H4 (cell line): ENCODE measurements at regions not wholly inside any gene's neighbourhood (a gene's known extent, or its start where the extent isn't known, plus 50 kb on each side); places are given as distances from the start of the nearest gene placed in this dataset.
"Not testable (repeated sequence)": the region's sequence is repeated elsewhere in the genome, so short reads cannot be mapped to it uniquely, and the experiment has no call there.

Experiments
- DNase-seq: peaks from one replicate; pipeline ENCODE4 v3.0.0-alpha.2; 2015; ENCODE audit warnings: low spot score

DNA sequence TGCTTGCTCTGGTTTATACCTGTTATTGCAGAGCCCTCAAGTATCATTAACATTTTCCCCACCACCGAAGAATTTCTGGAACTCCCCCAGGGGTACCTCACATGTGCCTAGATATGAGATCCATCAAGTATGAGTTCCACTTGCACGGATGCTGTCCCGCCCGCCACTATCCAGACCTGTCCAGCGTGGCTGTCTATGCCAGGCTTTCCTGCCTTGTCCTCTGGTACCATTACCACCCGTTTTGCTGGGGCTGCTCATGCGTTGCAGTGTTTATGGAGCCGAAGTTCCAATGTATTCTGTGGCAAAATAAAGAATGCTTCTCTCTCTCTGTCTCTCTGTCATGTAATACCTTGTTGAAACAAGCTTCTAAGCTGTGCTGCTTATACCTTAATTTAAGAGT, 543.5 kb upstream of the PTBP2 start:
- DNase-seq, result no peak

DNA sequence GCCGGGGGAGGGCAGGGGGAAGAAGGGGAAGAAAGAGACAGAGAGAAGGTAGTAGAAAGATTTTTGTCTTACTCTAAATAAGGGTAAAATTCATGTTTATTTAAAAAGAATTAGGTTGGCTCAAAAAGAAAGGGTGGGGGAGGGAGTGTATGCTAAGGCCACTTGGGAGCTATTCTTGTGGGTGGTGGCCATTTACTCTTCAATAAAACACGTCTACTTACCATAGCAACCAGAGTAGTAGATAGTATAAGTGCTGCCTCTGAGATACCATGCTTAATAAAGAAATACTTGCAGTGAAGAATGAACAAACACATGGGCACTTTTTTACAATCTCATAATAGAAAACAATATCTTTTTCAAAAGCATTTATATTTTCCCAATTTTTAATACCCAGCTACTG, 538.1 kb upstream of the PTBP2 start:
- no peak for DNase-seq

DNA sequence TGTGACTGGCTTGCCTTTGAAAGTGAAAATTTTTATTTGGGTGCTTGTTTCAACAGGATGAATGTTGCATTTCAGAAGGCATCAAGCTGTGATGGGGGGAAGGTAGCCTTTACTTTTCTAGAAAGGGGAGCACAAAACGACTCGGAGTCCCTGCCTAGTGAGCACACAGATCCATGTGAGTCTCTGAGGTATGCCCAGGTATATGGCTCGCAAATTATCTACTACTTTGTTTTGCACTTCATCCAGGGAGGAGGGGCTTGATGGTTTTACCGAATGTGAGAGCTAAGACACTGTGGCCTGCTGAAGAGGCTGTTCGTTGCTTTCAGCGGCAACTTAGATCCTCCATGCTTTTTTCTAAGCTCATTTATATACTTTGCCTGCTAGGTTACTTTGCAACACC, 537.7 kb upstream of the PTBP2 start:
- no peak for DNase-seq

DNA sequence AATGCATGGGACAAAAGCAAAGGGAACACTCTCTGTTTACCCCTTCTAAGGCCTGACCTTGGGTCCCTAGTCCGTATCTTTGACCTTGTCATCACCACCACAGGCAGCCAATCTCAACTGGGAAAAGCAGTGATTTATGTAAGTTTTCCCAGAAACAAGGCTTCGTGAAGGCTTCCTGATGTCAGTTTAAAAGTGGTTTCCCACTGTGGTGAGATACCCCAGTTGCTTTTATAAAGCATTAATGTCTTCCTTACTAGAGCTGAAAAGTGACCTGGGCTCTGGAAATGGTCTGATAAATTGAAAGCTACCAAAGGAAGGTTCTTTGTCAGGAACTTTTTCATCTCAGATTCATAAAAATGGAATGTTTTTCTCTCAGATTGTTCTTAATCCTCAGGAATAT, 536.4 kb upstream of the PTBP2 start:
- DNase-seq, result no peak

DNA sequence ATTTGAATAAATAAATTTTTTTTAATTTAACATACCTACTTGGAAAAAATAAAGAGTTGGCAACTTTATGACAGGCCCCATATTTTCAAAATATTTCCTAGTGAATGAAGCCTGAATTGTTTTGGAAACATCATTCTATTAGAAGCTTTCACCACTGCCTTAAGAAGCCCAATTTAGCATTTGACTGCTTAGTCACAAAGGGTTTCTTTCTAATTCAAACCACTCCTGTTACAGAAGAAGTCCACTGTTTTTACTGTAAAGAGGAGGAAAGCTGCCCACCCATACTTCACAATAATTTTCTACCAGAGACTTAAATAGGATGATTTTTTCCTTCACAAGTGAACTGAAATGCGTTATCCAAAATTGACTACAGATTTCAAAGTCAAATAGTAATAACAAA, 534.6 kb upstream of the PTBP2 start:
- DNase-seq, result no peak

DNA sequence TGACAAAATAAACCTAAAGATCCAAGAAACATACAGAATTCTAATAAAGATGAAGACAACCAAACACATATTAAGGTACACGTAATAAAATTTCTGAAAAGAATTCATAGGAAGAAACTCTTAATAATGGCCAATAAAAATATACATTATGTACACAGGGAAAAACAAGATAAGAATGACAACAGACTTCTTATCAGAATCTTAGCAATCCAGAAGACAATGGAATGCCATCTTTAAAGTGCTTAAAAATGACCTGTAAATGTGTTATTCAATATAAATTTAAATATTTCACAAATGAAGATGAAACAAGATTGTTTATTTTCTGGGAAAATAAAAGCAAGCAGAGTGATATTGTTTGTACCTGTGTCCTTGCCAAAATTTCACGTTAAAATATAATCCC, 530.4 kb upstream of the PTBP2 start:
- DNase-seq, result no peak

DNA sequence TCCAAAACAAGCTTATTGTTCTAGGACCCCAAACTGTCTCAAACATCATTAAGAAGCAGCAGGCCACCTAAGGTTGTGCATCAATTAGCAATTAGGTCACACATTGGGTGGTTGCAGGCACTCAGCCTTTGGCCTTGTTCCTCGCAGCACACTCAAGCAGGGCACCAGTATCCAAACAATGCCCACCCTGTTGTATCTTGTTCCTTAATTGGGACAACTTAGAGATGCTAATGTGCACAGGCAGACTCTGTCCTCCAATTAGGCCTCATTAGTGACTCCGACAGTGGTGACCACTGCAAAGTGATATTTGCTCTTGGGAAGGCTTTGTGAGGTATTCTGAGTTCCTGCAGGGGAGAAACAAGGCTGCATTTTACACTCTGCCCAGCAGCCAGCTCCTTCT, 515.1 kb upstream of the PTBP2 start:
- DNase-seq, result no peak

DNA sequence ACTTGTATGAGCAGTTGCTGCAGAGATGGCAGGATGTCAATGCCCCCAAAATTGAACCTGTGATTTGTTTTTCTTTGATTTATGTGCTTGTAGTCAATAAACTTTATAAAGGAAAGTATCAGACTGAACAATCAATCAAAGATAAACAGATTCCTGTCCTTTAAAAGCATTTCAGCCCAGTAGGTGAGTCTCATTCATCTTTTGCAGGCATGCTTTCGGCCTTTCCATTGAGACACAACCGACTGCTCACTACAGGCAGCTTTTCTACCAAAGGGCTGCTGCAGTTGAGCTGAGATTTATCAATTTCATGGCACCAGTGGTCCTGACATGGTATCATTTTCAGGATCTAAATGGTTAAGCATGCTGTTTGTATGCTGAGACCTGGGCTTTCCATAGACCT, 513.6 kb upstream of the PTBP2 start:
- DNase-seq, result no peak

DNA sequence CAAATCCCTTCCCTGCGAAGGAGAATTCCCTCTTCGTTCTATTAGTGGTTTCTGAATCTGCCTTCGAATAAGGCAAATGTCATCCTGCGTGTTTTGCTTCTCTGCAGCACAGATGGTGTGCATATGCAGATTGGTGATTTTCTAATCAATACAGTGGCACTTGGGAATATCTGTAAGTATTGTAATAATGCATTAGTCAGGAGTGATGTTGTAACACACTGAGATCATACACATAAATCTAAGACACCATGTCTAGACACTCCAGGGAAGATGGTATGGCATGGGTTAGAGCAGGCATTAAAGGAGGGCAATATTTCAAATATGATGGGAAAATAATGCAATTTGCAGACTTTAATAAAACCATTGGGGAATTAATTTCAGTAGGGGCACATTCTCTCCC, 513.2 kb upstream of the PTBP2 start:
- DNase-seq, result no peak

DNA sequence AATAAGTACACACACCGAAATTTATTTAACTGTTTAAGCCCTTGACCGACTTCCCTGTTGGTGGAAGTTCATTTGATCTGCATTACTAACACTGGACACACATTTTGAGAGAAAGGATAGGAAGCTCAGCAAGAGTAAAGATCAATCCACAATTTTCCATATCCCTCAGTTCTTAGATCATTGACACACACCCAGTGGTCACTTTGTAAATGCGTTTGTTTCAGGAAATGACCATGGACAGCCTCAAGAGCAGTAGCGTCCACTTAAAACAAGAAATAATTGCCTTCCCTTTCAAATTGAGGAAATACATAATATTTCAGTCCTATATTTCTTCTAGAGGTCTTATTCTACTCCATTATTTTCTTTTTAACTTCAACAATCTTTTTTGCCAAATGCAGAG, 511.5 kb upstream of the PTBP2 start:
- DNase-seq, result no peak

DNA sequence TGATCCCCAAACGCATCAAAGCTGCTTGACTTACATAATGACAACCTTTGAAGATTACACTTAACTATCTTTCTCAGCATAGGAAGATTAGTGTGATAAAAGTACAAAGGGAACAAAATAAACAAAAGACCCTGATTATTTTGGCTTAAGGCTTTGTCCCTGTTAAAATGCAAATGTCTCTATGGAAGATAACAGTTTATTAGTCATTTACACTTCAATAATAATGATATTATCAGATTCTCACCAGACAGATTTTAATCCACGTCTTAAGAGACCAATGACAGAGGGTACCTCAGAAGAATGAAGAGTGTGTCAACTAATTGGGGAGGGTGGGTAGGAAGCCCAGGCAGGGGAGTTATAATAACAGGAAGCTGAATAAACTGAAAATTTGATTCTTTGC, 510.4 kb upstream of the PTBP2 start:
- DNase-seq, result no peak

DNA sequence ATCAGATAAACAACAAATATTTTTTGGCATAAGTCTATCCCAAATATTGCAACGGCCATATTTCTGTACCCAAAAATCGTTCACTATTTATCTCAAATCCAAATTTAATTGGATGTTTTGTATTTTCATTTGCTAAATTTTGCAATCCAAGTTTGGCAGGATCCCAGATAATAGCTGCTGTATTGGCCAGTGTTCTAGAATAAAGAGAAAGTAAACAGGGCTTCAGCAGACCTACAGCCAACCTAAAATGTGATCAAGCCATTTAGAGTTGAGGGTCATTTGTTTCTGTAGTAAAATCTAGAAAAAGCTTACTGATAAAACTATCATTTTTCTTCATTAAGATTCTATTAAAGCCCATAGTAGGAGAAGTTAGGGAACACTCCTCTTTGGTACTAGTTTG, 506.6 kb upstream of the PTBP2 start:
- no peak for DNase-seq

DNA sequence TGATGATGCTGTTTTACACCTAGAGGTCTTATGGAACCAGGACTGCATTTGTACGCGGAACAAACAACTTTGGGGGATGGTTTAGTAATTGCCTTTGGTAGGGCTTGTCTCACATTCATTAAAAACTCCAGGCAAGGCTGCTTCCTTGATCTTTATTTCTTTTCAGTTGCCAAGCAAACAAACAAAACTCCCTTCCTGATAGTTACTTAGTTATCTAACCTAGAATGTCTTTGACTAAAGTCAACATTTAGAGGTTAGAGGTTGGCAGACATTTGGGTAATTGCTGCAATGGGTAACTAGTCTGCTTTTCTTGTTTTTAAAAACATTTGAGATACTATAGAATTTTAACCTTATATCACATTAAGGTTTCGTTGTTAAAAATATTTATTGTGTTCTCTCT, 500.9 kb upstream of the PTBP2 start:
- no peak for DNase-seq

DNA sequence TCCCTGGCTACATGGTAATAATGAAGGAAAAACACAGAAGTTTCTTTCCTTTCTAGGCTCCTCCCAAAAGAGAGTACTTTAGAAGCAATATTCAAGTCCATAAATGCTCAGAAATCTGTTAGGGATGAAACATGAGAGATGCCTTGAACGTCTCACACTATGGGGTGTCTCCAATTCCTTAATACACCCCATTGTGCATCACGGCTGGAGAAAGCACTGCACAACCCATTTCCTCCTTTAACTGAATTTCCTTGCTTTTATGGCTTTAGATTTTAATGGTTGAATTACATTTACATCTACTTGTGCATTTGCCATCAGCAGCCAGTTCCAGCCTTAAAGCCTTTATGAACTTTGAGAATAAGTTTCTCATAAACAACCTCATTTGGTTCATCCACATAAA, 498.9 kb upstream of the PTBP2 start:
- no peak for DNase-seq

DNA sequence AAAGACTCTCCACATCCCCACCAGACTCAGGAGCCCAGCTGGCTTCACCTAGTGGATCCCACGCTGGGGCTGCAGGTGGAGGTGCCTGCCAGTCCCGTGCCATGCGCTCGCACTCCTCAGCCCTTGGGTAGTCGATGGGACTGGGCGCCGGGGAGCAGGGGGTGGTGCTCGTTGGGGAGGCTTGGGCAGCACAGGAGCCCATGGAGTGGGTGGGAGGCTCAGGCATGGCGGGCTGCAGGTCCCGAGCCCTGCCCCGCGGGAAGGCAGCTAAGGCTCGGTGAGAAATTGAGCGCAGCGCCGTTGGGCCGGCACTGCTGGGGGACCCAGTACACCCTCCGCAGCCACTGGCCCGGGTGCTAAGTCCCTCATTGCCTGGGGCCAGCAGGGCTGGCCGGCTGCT, 497.4 kb upstream of the PTBP2 start:
- not testable (repeated sequence) for DNase-seq

DNA sequence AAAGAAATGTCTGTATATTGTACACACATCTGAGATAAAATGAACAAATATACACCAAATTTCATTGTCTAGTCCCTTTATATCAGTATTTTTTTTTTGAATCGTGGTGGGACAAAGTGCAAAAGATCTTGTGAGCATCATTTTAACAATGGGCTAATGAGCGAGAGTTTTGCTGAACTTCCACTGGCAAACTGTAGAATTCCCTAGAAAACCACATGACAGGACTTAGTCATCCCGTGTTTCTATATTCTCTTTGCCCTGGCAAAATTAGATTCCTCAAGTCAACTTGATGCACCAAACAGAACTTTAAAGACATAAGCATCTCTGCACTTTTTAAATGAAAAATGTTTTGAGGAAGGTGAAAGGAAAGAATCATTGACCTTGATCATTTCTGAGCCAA, 488.2 kb upstream of the PTBP2 start:
- DNase-seq, result no peak

DNA sequence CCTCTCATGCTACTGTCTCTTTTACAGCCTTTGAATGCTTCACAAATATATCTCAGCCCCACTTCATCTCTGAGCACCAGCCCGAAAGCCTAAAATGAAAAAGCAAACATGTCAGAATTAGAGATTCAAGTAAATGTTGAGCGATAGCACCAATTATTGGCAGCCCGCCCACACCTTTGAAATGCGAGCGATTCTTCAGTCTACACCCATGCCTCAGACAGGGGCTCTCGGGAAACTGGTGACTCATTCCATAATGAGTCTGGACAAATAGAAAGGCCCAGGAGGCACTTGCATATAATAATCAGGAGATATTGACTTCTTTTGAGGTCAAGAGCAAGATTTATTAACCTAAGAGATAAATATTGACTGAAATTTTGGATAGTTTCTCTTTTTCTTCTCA, 487.3 kb upstream of the PTBP2 start:
- DNase-seq, result peak; percentile 8

DNA sequence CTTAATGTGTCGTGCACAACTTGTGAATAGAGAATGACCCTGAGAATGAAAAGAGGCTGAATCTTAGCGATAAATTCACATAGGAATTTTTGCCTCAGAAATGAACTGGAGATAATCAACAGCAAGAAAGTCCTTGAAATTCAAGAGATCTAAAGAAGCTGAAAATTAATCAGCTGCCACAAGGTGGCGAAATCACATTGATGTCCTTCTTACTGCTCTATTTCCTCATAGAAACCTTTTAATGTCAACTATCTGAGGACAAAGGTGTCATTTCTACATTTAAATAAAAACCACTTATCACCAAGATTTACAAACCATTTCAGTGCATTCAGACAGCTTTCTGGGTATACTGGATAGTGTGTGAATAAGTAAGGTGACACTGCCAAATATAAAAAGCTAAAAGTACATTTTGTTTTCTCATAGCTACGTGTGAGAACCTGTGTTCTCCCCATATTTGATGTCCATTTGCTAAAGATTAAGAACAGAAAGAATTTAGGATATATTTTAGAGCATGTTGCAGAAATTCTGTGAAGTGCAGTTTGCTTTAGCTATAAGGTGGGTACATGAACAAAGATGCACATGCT, 485.3 kb upstream of the PTBP2 start:
- peak; percentile 21 for DNase-seq

DNA sequence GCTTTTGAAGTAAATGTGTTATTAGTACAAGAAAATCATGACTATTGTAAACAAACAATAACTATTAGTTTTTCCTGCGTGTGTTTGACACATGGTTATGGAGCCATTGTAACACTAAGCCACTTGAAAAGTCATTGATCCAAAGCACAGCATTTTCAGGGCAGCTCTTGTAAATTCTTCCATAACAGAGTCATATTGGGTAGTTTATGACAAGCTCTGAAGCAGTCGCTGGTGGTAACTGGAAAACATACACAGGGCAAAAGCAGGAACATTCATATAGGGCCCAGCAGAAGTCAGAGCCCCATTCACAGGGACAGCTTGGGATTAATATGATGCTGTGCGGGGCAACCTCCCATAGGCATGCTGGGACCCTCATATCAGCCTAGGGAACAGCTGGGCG, 483.2 kb upstream of the PTBP2 start:
- DNase-seq, result no peak

DNA sequence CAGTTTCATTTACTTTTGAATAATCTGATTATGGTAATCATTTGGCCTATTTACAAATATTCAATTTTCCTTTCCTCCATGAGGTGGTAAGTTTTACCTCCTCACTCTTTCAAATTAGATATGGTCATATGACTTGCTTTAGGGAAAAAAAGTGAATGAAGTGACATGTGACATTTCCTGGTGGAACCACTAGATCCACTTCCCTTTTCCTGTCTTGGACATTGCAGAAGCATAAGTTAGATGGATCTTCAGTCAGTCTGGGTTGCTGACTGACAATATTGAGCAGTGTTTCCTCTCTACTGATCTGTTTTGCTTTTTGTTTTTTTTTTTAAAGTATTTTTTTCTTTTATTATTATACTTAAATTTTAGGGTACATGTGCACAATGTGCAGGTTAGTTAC, 481.1 kb upstream of the PTBP2 start:
- no peak for DNase-seq

DNA sequence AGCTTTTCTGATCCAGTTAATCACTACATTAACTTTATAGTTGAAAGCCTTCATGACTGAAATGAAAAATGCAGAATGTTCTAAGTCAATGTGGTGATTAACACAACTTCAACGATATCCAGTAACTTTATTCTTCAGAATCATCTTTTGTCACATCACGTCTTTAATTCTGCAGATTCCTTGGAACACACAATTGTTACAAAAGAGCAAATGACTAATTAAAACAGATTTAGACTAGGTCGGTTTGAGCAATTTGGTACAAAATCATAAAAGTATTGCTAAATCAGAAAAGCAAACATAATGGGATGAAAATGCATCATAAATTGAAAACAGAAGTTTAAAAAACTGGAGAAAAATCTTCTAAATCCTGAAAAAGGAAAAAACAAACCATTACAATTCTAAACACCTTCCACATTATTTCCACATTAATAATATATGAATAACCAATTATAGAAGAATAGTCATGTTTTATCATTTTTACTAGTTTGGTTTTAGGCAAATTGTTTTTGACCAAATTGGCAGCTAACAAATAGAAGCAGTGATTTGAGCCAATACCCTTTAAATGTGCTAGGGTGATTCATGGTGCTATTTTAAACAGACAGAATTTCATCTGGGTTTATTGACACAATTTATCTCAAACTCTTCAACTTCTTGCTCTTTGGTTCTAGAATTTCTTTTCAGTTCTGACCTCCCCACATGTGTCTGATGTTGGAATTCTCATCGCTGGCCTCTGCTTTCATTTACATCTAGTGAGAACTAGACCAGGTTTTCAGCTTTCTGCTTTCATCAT, 468.1 kb upstream of the PTBP2 start:
- no peak for DNase-seq

DNA sequence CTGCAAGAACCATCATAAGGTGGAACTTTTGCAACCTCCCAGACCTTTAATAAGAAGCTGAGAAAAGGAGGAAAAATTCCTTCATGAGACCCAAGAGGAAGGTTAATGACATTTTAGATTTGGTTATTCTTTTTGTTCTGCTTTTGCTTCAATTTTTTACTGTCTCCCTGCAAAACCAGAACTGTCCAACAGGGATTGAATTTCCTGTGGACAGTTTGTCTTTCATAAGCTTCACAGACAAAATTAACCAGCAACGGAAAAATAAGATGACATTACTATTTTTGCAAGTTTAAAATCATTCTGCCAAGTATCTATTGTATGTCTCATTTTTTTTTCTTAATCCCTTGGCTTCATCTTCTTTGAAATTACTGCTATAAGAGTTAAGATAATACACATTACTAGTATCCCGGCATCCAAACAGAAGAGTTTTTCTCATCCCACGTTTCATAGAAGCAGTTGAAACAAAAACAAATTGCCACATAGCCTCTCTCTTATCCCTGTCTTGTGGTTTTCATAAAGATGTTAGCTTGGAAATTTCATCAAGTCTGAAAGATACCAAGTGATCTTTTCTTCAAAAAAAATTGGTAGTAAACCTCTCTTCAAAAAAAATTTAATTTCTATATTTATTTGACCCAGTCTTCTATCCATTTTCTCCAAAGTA, 465.3 kb upstream of the PTBP2 start:
- no peak for DNase-seq

DNA sequence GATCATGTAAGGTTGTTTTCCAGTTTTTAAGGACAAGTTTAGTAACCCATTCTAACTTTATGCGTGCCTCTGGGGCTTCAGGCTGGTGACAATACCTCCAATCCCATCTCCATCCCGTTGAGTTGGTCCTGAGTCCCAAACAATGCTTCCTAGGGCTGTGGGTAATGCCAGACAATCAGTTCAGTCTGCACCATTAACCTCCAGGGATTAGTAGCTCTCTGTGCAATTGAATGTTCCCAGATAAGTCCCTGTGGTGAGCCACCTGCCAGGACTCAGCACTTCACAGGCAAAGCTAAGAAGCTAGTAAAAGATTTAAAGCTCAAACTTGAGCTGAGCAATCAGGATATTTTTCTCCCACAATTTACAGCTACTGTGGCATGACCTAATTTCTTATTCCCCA, 462.2 kb upstream of the PTBP2 start:
- no peak for DNase-seq

DNA sequence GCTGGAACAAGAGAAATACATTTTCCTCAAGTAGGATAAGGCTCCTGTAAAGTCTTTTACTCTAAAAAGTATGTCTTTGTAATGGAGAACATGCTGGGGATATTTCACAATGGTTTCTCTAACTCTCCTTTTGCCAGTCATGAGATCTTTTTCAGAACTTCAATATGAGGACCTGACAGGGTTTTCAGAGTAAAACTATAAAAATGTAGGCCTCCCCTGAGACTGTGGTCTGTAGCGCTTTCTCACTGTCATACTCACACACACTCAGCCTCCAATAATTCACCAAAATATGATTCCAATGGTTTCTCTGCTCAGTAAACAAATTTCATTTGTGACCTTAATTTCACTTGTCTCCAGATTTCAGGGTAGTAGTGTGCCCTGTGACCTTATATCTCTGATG, 440.1 kb upstream of the PTBP2 start:
- DNase-seq, result no peak
